Testis (tissue), 2 donors: ENCODE measurements at regions not wholly inside any gene's neighbourhood (a gene's known extent, or its start where the extent isn't known, plus 50 kb on each side); places are given as distances from the start of the nearest gene placed in this dataset.

Experiments used
- CTCF ChIP-seq, 3 experiments: fragments of 450-650 bp in 2 of 3; fragments of 200-600 bp in 1 of 3; sonication (generic) in 1 of 3; IDR thresholded peaks; one replicate each; pipeline ENCODE4 v1.5.1; 2016 to 2019; ENCODE audit warnings: antibody characterized with exemption in 3 of 3, mild to moderate bottlenecking in 2 of 3, moderate library complexity in 1 of 3
- POLR2A ChIP-seq: fragments of 450-650 bp; IDR thresholded peaks from one replicate; pipeline ENCODE4 v1.6.1; 2017; ENCODE audit warnings: antibody characterized with exemption, mild to moderate bottlenecking, moderate library complexity

- no peak for TF ChIP-seq CTCF (IDR thresholded peaks at IDR 0.05)
- TF ChIP-seq POLR2A: no peak
Measured at GRCh38 chr6:113141901-113142300, 715.2 kb upstream of the MARCKS start.
